ENCODE measurements at regions not wholly inside any gene's neighbourhood (a gene's known extent, or its start where the extent isn't known, plus 50 kb on each side); places are given as distances from the start of the nearest gene placed in this dataset.
A peak's percentile ranks its signal among the peaks of the same experiment; 100 is the strongest.

GRCh38 chrX:82648062-82648461, 860.0 kb upstream of the POU3F4 start:
- H3K9me3 ChIP-seq: no peaks in the 10 kb centered on the region
- ATAC-seq: no peak
- H3K4me3 ChIP-seq: no peak overlapping the region
- TF ChIP-seq, protein P1, sequence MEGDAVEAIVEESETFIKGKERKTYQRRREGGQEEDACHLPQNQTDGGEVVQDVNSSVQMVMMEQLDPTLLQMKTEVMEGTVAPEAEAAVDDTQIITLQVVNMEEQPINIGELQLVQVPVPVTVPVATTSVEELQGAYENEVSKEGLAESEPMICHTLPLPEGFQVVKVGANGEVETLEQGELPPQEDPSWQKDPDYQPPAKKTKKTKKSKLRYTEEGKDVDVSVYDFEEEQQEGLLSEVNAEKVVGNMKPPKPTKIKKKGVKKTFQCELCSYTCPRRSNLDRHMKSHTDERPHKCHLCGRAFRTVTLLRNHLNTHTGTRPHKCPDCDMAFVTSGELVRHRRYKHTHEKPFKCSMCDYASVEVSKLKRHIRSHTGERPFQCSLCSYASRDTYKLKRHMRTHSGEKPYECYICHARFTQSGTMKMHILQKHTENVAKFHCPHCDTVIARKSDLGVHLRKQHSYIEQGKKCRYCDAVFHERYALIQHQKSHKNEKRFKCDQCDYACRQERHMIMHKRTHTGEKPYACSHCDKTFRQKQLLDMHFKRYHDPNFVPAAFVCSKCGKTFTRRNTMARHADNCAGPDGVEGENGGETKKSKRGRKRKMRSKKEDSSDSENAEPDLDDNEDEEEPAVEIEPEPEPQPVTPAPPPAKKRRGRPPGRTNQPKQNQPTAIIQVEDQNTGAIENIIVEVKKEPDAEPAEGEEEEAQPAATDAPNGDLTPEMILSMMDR (IDR thresholded peaks at IDR 0.05): no peak
- H3K36me3 ChIP-seq: no peaks in the 10 kb centered on the region
- intact Hi-C loops (cut with DNase I): no loop called here
- no peaks in the 10 kb centered on the region for H3K4me1 ChIP-seq
- peak in 1 of 4 donors; percentile 3 for DNase-seq
- H3K27me3 ChIP-seq: no peaks in the 10 kb centered on the region
- no peak overlapping the region for H3K27ac ChIP-seq

DNA sequence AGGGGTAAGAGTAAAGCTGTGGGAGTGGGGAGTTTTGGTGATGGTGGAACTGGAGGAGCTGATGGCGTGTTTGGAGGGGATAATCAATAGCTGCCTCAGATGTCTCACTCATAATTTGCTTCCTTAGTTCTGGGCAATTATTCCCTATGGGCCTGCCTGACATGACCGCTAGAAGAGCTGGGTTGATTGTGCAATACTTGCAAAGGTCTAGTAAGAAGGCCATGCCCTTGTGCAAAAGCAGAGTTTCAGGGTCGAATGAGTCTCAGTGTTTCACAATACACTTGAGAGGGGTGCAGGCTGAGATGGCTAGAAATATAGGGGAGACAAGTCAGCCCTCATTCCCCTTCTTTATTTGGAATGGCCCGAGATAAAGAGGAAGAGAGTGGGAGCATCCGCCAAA, 858.4 kb upstream of the POU3F4 start:
- no peaks in the 10 kb centered on the region for H3K27me3 ChIP-seq
- H3K36me3 ChIP-seq: no peaks in the 10 kb centered on the region
- ATAC-seq (no peak), DNase-seq (no peak)
- no peaks in the 10 kb centered on the region for H3K4me1 ChIP-seq
- TF ChIP-seq, protein P1 (IDR thresholded peaks at IDR 0.05): no peak
- no peak overlapping the region for H3K27ac ChIP-seq
- intact Hi-C loops (cut with DNase I): no loop called here
- H3K9me3 ChIP-seq: no peaks in the 10 kb centered on the region
- no peak overlapping the region for H3K4me3 ChIP-seq

DNA sequence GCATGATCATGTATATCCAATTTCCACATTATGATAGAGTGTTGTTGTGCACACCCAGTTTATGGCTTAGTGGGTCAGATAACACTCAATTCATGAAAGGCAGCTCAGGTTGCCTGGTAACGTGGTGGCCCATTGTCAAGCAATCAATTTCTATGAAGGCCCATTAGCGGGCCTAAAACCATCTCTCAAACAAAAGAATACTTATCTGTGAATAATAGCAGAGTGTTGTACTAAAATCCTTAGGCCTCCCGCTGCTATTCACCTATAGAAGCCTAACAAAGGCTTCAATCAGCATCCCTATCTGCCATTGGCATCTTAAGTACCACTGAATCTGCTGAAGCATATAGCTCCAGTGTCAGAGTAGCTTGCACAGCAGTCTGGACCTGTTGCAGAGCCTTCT, 849.6 kb upstream of the POU3F4 start:
- Histone ChIP-seq H3K4me1 (no peaks in the 10 kb centered on the region), H3K27me3 (no peaks in the 10 kb centered on the region), H3K4me3 (no peak overlapping the region), H3K27ac (no peak overlapping the region), H3K9me3 (no peaks in the 10 kb centered on the region), H3K36me3 (no peaks in the 10 kb centered on the region)
- TF ChIP-seq, protein P1 (IDR thresholded peaks at IDR 0.05): no peak
- intact Hi-C loops (cut with DNase I): no loop called here
- ATAC-seq (no peak), DNase-seq (no peak)

DNA sequence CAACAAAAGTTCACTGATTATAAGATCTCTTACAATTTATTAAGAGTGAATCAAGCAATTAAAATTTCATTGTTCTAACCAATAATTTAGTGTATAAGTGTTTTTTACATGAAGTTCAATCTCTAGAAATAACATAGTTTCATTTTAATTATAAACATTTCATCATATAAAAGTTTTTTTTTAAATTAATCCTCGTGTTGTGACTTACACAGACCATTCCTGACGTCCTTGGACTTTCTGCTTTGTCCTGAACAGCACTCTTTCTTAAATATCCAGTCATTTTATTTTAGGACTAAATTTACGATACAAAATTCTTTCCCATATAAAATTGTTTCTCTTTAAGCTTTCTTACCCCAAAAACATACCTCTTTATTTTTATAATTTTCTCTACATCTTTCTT, 841.7 kb upstream of the POU3F4 start:
- H3K27me3 ChIP-seq: no peaks in the 10 kb centered on the region
- ATAC-seq: no peak
- TF ChIP-seq, protein P1 (IDR thresholded peaks at IDR 0.05): no peak

DNA sequence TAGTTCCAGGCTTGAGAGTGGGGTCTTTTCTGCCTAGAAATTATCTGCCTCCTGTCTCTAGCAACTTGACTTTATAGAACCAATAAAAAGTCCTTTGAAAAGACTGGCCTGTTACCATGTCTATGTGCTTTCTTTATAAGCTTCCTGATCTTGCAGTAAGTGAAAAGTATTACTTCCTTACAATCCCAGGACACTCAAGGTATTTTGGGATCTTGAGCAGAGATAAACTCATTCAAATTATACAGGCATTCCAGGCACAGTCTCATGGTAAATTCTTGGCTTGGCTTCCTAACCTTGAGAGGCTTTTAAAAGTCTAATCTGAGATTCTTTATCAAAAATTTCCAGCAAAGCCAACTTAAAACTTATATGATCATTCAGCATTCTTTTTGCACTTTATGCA, 833.0 kb upstream of the POU3F4 start:
- intact Hi-C loops (cut with DNase I): no loop called here
- Histone ChIP-seq H3K9me3 (no peaks in the 10 kb centered on the region), H3K27ac (no peak overlapping the region), H3K4me1 (no peaks in the 10 kb centered on the region), H3K4me3 (no peak overlapping the region), H3K36me3 (no peaks in the 10 kb centered on the region), H3K27me3 (no peaks in the 10 kb centered on the region)
- DNase-seq (no peak), ATAC-seq (no peak)
- TF ChIP-seq, protein P1 (IDR thresholded peaks at IDR 0.05): no peak

More for the DNA sequence above, 841.7 kb upstream of the POU3F4 start:
- Histone ChIP-seq H3K9me3 (no peaks in the 10 kb centered on the region), H3K27ac (no peak overlapping the region), H3K36me3 (no peaks in the 10 kb centered on the region), H3K4me1 (no peaks in the 10 kb centered on the region), H3K4me3 (no peak overlapping the region)
- intact Hi-C loops (cut with DNase I): no loop called here
- no peak for DNase-seq
